ENCODE measurements at regions not wholly inside any gene's neighbourhood (a gene's known extent, or its start where the extent isn't known, plus 50 kb on each side); places are given as distances from the start of the nearest gene placed in this dataset.
"Not testable (repeated sequence)": the region's sequence is repeated elsewhere in the genome, so short reads cannot be mapped to it uniquely, and the experiment has no call there.

DNA sequence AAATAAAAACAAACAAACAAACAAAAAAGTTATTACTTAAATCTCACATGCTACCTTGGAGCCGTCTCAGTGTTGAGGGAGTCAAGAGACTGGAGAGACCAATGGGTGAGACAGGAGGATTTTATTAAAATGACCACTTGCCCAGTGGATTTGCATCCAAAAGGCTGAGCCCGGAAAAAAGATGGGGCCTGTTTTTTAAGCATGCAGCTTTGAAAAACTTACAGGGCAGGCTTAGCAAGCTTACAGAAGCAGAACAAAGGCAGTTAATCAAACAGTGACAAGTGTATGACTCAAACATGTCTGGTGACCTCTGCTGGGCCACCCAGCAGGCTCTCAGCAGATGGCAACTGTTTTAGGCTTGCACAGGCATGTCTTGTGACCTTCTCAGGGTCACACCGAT, 82.5 kb downstream of the POTEH start:
- not testable (repeated sequence) for DNase-seq (ENCODE audit: low read depth in 3 of 3)

DNA sequence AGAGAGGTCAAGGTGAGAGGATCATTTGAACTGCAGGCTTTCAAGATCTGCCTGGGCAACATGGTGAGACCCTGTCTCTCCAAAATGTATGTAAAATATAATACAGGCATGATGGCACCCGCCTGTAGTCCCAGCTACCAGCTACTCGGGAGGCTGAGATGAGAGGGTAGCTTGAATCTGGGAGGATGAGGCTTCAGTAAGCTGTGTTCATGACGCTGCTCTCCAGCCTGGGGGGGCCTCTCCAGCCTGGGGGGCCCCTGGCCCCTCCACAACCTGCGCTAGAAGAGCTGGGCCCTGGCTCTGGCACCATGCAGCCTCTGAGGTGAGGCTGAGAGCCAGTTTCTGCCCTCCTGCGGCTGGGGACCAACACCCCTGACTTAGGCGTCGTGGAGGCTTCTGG, 85.3 kb downstream of the POTEH start:
- DNase-seq (ENCODE audit: low read depth in 3 of 3) = not testable (repeated sequence)

- DNase-seq (ENCODE audit: low read depth in 3 of 3) = not testable (repeated sequence)
Measured at GRCh38 chr22:15775670-15776669, 86.1 kb downstream of the POTEH start.

GRCh38 chr22:15776727-15777126, 86.9 kb downstream of the POTEH start:
- DNase-seq (ENCODE audit: low read depth in 3 of 3) = not testable (repeated sequence)

- DNase-seq (ENCODE audit: low read depth in 3 of 3) = not testable (repeated sequence)
Measured at GRCh38 chr22:15777150-15777549, 87.3 kb downstream of the POTEH start.

GRCh38 chr22:15777557-15777956, 87.7 kb downstream of the POTEH start:
- not testable (repeated sequence) for DNase-seq (ENCODE audit: low read depth in 3 of 3)

DNA sequence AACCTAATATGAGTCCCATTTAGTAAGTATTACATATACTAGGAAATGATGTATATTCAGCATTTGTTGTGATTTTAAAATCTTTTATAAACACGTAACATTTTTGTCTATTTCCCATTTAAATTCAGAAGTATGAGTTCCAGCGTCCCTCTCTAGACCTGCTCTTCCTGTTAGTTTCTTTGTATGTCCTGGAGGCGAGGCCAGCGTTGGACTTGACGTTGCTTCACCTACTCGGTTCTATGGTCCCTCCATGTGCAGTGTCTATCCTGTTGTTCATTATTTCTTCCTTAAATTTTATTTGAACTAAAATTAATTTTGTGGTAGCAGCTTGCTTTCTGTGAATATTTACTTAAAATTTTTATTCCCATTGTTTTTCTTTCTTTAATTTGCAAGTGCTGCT, 88.5 kb downstream of the POTEH start:
- not testable (repeated sequence) for DNase-seq (ENCODE audit: low read depth in 3 of 3)

DNA sequence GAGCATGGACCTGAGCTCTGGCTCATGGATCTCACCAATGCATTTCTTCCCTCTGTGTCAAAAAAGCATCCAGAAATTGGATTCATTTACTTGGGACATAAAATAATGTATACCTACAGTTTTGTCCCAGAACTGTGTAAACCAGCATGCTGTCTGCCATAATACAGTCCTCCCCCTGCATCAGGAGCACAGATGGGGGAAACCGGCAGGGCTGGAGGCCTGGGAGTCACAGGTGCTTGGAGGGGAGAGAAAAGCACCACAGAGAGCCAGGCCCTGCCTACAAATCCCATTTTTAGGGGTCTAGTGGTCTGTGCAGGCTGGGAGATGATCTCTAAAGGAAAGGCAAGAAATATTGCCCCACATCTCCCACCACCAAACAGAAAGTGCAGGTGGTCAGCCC, 91.8 kb downstream of the POTEH start:
- not testable (repeated sequence) for DNase-seq (ENCODE audit: low read depth in 3 of 3)

DNA sequence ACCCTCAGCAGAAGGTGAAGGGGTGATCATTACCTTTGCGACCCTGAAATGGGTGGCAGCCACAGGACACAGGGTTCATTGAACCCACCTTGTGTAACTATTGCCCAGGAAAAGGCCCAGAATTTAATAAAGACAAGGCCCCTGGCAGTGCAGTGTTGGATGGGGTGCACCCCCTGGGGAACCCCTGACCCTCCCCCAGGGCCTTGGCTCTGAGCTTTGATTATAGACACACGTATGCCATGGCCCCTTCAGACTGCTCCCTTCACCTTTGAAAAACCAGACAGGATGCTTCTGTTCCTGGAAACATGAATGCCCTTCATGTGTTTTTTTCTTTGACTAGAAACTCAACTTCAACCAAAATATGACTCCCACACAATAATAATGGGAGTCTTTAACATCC, 93.1 kb downstream of the POTEH start:
- DNase-seq (ENCODE audit: low read depth in 3 of 3) = not testable (repeated sequence)

DNA sequence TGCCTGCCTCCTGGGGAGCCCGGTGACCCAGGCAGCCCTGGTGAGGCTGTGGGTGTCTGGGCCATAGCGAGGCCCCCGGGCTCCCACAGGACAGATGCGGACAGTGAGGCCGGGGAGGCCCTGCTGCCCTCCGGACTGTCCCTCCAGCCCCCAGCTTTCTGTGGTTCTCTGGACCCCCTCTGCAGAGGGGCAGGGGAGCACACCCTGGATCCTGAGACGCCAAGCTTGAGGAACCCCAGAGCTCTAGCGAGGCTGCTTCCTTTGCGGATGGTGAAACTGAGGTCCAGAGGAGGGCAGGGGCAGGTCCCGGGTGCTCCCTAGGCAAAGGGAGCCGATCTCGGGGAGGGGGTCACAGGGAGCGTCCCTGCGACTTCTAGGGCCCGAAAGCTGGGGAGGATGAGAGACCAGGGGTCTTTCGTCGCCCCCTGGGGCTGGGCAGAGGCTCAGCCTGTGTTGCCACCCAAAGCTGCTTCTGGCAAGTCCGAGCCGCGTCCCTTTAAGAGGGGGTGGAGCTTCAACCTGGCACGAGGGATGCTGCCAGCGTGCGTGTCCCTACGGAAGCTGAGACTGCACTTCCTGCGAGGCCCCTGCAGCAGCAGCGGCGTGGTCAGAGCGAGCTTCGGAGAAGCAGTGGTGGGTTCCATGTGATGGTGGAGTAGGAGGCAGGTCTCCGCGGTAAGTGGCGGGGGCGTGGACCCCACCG, 94.7 kb downstream of the POTEH start:
- not testable (repeated sequence) for DNase-seq (ENCODE audit: low read depth in 3 of 3)

- DNase-seq (ENCODE audit: low read depth in 3 of 3) = not testable (repeated sequence)
Measured at GRCh38 chr22:15786942-15787733, 97.3 kb downstream of the POTEH start.

DNA sequence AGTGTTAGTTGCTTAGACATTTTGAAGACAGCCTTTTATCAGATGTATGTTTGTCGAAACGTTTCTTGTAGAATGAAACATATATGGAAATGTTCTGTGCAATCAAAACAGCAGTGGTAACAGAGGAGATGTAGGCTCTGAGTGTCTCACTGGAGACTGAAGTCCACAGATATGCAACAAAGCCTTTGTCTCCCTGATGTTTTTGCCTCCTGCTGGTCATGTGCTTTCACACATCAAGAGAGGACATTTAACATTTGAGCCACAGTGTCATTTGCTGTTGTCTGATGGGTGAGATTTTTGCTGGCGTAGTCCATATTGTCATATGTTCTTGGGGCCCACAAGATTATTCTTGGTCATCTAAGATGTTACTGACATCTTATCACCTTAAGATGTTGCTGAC, 101.7 kb downstream of the POTEH start:
- not testable (repeated sequence) for DNase-seq (ENCODE audit: low read depth in 3 of 3)

GRCh38 chr22:15799935-15800334, 110.1 kb downstream of the POTEH start:
- DNase-seq (ENCODE audit: low read depth in 3 of 3) = not testable (repeated sequence)

DNA sequence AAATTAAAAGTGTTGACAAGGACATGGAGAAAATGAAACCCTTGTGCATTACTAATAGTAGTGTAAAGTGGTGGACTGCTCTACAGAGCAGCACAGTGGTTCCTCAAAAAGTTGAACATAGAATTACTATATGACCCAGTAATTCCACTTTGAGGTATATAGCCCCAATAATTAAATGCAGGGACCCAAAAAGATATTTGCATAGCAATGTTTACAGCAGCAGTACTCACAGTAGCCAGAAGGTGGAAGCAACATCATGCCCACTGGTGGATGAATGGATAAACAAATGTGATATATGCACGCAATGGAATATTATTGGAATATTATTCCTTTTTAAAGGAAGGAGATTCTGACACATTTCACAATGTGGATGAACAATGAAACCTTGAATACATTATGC, 121.3 kb downstream of the POTEH start:
- DNase-seq (ENCODE audit: low read depth in 3 of 3) = not testable (repeated sequence)

DNA sequence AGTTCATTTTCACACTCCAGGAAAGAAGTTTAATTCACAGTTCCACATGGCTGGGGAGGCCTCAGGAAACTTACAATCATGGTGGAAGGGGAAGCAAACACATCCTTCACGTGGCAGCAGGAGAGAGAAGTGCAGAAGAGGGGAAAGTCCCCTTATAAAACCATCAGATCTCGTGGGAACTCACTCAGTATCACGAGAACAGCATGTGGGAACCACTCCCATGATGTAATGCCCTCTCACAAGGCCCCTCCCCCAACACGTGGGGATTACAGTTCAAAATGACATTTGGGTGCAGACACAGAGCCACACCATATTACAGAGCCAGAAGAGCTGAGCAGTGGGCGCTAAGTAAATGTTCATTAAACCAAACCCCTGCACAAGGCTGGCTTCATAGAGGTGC, 126.0 kb downstream of the POTEH start:
- not testable (repeated sequence) for DNase-seq (ENCODE audit: low read depth in 3 of 3)

GRCh38 chr22:15816470-15816869, 126.6 kb downstream of the POTEH start:
- not testable (repeated sequence) for DNase-seq (ENCODE audit: low read depth in 3 of 3)

DNA sequence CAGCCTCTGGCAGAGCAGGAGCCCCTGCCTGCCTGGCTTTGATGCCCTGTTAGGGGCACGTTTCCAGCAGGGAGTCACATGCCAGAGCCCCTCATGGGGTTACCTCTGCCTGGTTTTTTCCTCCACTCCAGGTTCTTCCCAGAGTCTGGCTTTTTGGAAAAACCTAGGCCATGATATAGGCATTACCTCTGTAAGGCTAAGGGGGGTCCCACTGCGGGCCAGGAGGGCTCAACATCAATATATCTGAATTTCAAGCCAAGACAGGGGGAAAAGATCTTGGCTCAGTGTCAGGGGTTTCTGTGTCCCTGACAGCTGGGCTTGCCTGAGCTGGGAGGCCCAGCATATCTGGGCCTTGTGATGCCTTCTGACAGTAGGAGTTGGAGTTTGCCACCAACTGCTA, 127.4 kb downstream of the POTEH start:
- not testable (repeated sequence) for DNase-seq (ENCODE audit: low read depth in 3 of 3)

DNA sequence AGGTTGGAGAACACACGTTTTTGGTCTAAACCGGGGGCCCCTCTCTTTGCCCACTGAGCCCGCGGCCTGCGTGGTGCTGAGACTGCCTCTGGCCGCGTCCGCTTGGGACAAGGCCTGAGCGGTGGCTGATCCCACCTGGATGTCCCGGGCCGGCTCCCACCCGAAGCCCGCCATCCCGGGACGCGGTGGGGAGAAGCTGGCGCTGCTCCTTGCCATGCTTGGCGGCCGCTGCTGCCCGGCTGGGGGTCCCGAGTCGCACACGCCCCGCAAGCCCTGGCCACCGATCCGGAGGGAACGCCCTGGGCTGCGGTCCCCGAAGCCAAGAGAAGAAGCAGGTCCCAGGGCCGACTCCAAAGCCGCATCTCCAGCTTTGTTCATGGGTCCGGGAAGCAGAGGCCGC, 130.1 kb downstream of the POTEH start:
- DNase-seq (ENCODE audit: low read depth in 3 of 3) = not testable (repeated sequence)

GRCh38 chr22:15821088-15821487, 131.3 kb downstream of the POTEH start:
- DNase-seq (ENCODE audit: low read depth in 3 of 3) = not testable (repeated sequence)

DNA sequence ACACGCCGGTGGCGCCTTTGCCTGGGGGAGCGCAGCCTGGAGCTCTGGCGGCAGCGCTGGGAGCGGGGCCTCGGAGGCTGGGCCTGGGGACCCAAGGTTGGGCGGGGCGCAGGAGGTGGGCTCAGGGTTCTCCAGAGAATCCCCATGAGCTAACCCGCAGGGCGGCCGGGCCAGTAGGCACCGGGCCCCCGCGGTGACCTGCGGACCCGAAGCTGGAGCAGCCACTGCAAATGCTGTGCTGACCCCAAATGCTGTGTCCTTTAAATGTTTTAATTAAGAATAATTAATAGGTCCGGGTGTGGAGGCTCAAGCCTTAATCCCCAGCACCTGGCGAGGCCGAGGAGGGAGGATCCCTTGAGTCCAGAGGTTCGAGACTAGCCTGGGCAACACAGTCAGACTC, 132.2 kb downstream of the POTEH start:
- DNase-seq (ENCODE audit: low read depth in 3 of 3) = not testable (repeated sequence)

- not testable (repeated sequence) for DNase-seq (ENCODE audit: low read depth in 3 of 3)
Measured at GRCh38 chr22:15823178-15823577, 133.4 kb downstream of the POTEH start.

GRCh38 chr22:15832235-15832634, 142.4 kb downstream of the POTEH start:
- not testable (repeated sequence) for DNase-seq (ENCODE audit: low read depth in 3 of 3)

Data from stimulated activated CD4-positive, alpha-beta T cell treated with anti-CD3 and anti-CD28 coated beads, TNF-alpha, amount 100 ng/mL, for 4 hours (primary cell).